ENCODE measurements at regions not wholly inside any gene's neighbourhood (a gene's known extent, or its start where the extent isn't known, plus 50 kb on each side); places are given as distances from the start of the nearest gene placed in this dataset.

DNA sequence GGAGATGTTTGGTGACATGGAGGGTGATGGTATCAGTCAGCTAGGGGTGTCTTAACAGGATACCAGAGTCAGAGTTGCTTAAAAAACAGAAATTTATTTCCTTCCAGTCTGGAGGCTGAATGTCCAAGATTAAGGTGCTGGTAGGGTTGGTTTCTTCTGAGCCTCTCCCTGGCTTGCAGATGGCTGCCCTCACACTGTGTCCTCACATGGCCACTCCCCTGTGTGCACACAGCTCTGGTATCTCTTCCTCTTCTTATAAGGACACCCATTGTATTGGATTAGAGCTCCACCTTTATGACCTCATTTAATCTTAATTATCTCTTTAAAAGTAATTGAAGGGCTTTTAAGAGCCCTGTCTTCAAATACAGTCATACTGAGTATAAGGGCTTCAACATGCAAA, 431.8 kb upstream of the MMS22L start:
- in situ Hi-C loops (cut with MboI) (no loop called here), intact Hi-C loops (cut with micrococcal nuclease; ENCODE audit: unreplicated experiment) (no loop called here)
- no peak for DNase-seq (ENCODE audit: low read depth, low spot score)
- Histone ChIP-seq H2AFZ (ENCODE audit: control insufficient read depth, low read depth, low read length) (no peak overlapping the region), H3K4me3 (no peak overlapping the region), H3K9ac (ENCODE audit: control insufficient read depth, insufficient read depth, low read length) (no peak overlapping the region), H3K4me2 (ENCODE audit: control insufficient read depth, insufficient read depth) (no peak overlapping the region), H3K27ac (ENCODE audit: control insufficient read depth, insufficient read depth) (no peak overlapping the region), H3K36me3 (ENCODE audit: control insufficient read depth in 2 of 2, insufficient read depth in 2 of 2, low read length in 1 of 2) (no peaks in the 10 kb centered on the region), H4K20me1 (ENCODE audit: control insufficient read depth, insufficient read depth) (no peaks in the 10 kb centered on the region), H3K9me3 (replicated peaks; ENCODE audit: control insufficient read depth, insufficient read depth, low read length) (no peaks in the 10 kb centered on the region), H3K79me2 (ENCODE audit: control insufficient read depth, insufficient read depth, low read length) (no peaks in the 10 kb centered on the region), H3K27me3 (replicated peaks in 1 of 2; ENCODE audit: control insufficient read depth in 2 of 2, insufficient read depth in 2 of 2, low read length in 1 of 2) (no peaks in the 10 kb centered on the region), H3K4me1 (ENCODE audit: control insufficient read depth, insufficient read depth, low read length) (no peaks in the 10 kb centered on the region)
- RAD21 ChIA-PET (ENCODE audit: unreplicated experiment), result no interaction called here
- no TSS peak for BruUV-seq (replicated peaks)
- CTCF ChIA-PET, result no interaction called here
- TF ChIP-seq MYC (IDR thresholded peaks at IDR 0.05; ENCODE audit: insufficient read depth, insufficient read length, insufficient replicate concordance, low read length, severe bottlenecking) (no peak), SREBF1 (IDR thresholded peaks at IDR 0.05; ENCODE audit: low read length) (no peak), SIN3A (IDR thresholded peaks at IDR 0.05; ENCODE audit: low read depth, low read length) (no peak), NR2C2 (IDR thresholded peaks at IDR 0.05; ENCODE audit: borderline replicate concordance, control insufficient read depth, insufficient read length, low read depth) (no peak), CEBPB (IDR thresholded peaks at IDR 0.05; ENCODE audit: borderline replicate concordance in 1 of 2, low read depth in 2 of 2, low read length in 2 of 2) (no peak), MEF2A (IDR thresholded peaks at IDR 0.05; ENCODE audit: insufficient read depth, low read depth, low read length) (no peak), RELB (IDR thresholded peaks at IDR 0.05; ENCODE audit: low read depth) (no peak), TCF7 (IDR thresholded peaks at IDR 0.05; ENCODE audit: borderline replicate concordance) (no peak), POU2F2 (IDR thresholded peaks at IDR 0.05; ENCODE audit: borderline replicate concordance, low read depth, low read length) (no peak), ZNF274 (IDR thresholded peaks at IDR 0.05; ENCODE audit: insufficient read depth, insufficient read length) (no peak)
- TF ChIP-seq, protein P1, sequence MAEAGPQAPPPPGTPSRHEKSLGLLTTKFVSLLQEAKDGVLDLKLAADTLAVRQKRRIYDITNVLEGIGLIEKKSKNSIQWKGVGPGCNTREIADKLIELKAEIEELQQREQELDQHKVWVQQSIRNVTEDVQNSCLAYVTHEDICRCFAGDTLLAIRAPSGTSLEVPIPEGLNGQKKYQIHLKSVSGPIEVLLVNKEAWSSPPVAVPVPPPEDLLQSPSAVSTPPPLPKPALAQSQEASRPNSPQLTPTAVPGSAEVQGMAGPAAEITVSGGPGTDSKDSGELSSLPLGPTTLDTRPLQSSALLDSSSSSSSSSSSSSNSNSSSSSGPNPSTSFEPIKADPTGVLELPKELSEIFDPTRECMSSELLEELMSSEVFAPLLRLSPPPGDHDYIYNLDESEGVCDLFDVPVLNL (IDR thresholded peaks at IDR 0.05; ENCODE audit: low read depth, low read length), result no peak
- TF ChIP-seq, protein P2, sequence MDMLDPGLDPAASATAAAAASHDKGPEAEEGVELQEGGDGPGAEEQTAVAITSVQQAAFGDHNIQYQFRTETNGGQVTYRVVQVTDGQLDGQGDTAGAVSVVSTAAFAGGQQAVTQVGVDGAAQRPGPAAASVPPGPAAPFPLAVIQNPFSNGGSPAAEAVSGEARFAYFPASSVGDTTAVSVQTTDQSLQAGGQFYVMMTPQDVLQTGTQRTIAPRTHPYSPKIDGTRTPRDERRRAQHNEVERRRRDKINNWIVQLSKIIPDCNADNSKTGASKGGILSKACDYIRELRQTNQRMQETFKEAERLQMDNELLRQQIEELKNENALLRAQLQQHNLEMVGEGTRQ (IDR thresholded peaks at IDR 0.05; ENCODE audit: borderline replicate concordance, low read depth, low read length), result no peak
- TF ChIP-seq, protein P3, sequence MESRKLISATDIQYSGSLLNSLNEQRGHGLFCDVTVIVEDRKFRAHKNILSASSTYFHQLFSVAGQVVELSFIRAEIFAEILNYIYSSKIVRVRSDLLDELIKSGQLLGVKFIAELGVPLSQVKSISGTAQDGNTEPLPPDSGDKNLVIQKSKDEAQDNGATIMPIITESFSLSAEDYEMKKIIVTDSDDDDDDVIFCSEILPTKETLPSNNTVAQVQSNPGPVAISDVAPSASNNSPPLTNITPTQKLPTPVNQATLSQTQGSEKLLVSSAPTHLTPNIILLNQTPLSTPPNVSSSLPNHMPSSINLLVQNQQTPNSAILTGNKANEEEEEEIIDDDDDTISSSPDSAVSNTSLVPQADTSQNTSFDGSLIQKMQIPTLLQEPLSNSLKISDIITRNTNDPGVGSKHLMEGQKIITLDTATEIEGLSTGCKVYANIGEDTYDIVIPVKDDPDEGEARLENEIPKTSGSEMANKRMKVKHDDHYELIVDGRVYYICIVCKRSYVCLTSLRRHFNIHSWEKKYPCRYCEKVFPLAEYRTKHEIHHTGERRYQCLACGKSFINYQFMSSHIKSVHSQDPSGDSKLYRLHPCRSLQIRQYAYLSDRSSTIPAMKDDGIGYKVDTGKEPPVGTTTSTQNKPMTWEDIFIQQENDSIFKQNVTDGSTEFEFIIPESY (IDR thresholded peaks at IDR 0.05), result no peak
- TF ChIP-seq, protein P4, sequence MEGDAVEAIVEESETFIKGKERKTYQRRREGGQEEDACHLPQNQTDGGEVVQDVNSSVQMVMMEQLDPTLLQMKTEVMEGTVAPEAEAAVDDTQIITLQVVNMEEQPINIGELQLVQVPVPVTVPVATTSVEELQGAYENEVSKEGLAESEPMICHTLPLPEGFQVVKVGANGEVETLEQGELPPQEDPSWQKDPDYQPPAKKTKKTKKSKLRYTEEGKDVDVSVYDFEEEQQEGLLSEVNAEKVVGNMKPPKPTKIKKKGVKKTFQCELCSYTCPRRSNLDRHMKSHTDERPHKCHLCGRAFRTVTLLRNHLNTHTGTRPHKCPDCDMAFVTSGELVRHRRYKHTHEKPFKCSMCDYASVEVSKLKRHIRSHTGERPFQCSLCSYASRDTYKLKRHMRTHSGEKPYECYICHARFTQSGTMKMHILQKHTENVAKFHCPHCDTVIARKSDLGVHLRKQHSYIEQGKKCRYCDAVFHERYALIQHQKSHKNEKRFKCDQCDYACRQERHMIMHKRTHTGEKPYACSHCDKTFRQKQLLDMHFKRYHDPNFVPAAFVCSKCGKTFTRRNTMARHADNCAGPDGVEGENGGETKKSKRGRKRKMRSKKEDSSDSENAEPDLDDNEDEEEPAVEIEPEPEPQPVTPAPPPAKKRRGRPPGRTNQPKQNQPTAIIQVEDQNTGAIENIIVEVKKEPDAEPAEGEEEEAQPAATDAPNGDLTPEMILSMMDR (IDR thresholded peaks at IDR 0.05 in 2 of 3, conservative IDR thresholded peaks at IDR 0.05 in 1 of 3; ENCODE audit: control insufficient read depth in 2 of 3, extremely low read depth in 1 of 3, insufficient read depth in 1 of 3, low read depth in 3 of 3, low read length in 3 of 3), result no peak
- TF ChIP-seq, protein P5, sequence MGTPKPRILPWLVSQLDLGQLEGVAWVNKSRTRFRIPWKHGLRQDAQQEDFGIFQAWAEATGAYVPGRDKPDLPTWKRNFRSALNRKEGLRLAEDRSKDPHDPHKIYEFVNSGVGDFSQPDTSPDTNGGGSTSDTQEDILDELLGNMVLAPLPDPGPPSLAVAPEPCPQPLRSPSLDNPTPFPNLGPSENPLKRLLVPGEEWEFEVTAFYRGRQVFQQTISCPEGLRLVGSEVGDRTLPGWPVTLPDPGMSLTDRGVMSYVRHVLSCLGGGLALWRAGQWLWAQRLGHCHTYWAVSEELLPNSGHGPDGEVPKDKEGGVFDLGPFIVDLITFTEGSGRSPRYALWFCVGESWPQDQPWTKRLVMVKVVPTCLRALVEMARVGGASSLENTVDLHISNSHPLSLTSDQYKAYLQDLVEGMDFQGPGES (IDR thresholded peaks at IDR 0.05), result no peak
- POLR2A ChIA-PET, result interaction anchor here (0.8 kb wide), 1 partner anchor 19 kb away, joined by 3 read pairs; no protein-coding TSS in a partner anchor
- peak; percentile 53 for ATAC-seq
- no peak for FAIRE-seq
- SMC1A ChIA-PET (ENCODE audit: uncharacterized antibody, unreplicated experiment), result no interaction called here

Data from GM12878 (cell line).